ENCODE measurements at regions not wholly inside any gene's neighbourhood (a gene's known extent, or its start where the extent isn't known, plus 50 kb on each side); places are given as distances from the start of the nearest gene placed in this dataset.

GRCh38 chr12:92987362-92987761 lies 58.3 kb upstream of the EEA1 start:
- Histone ChIP-seq H3K9ac (ENCODE audit: low read length) (no peak overlapping the region), H3K27me3 (ENCODE audit: control insufficient read depth, insufficient read depth, low read length) (no peaks in the 10 kb centered on the region), H3K4me3 (ENCODE audit: low read length) (no peak overlapping the region), H3K36me3 (ENCODE audit: control insufficient read depth, insufficient read depth, low read length) (no peaks in the 10 kb centered on the region), H3K4me1 (ENCODE audit: control insufficient read depth, insufficient read depth, low read length) (no peaks in the 10 kb centered on the region), H3K27ac (ENCODE audit: low read depth, low read length) (no peak overlapping the region)

GRCh38 chr12:92987846-92988621 lies 58.9 kb upstream of the EEA1 start:
- H3K9ac ChIP-seq (ENCODE audit: low read length) = no peak overlapping the region
- H3K4me1 ChIP-seq (ENCODE audit: control insufficient read depth, insufficient read depth, low read length) = no peaks in the 10 kb centered on the region
- no peak overlapping the region for H3K4me3 ChIP-seq (ENCODE audit: low read length)
- no peaks in the 10 kb centered on the region for H3K27me3 ChIP-seq (ENCODE audit: control insufficient read depth, insufficient read depth, low read length)
- no peaks in the 10 kb centered on the region for H3K36me3 ChIP-seq (ENCODE audit: control insufficient read depth, insufficient read depth, low read length)
- no peak overlapping the region for H3K27ac ChIP-seq (ENCODE audit: low read depth, low read length)

GRCh38 chr12:92988622-92989130 lies 59.6 kb upstream of the EEA1 start:
- H3K4me1 ChIP-seq (ENCODE audit: control insufficient read depth, insufficient read depth, low read length) = no peaks in the 10 kb centered on the region
- H3K9ac ChIP-seq (ENCODE audit: low read length) = no peak overlapping the region

GRCh38 chr12:92989715-92990484 lies 60.8 kb upstream of the EEA1 start:
- Histone ChIP-seq H3K4me3 (ENCODE audit: low read length) (no peak overlapping the region), H3K4me1 (ENCODE audit: control insufficient read depth, insufficient read depth, low read length) (no peaks in the 10 kb centered on the region), H3K27me3 (ENCODE audit: control insufficient read depth, insufficient read depth, low read length) (no peaks in the 10 kb centered on the region), H3K36me3 (ENCODE audit: control insufficient read depth, insufficient read depth, low read length) (no peaks in the 10 kb centered on the region), H3K27ac (ENCODE audit: low read depth, low read length) (no peak overlapping the region), H3K9ac (ENCODE audit: low read length) (no peak overlapping the region)

More at GRCh38 chr12:92988622-92989130, 59.6 kb upstream of the EEA1 start:
- Histone ChIP-seq H3K27ac (ENCODE audit: low read depth, low read length) (no peak overlapping the region), H3K4me3 (ENCODE audit: low read length) (no peak overlapping the region), H3K36me3 (ENCODE audit: control insufficient read depth, insufficient read depth, low read length) (no peaks in the 10 kb centered on the region), H3K27me3 (ENCODE audit: control insufficient read depth, insufficient read depth, low read length) (no peaks in the 10 kb centered on the region)

- Histone ChIP-seq H3K4me3 (ENCODE audit: low read length) (no peak overlapping the region), H3K27me3 (ENCODE audit: control insufficient read depth, insufficient read depth, low read length) (no peaks in the 10 kb centered on the region), H3K4me1 (ENCODE audit: control insufficient read depth, insufficient read depth, low read length) (no peaks in the 10 kb centered on the region), H3K27ac (ENCODE audit: low read depth, low read length) (no peak overlapping the region), H3K9ac (ENCODE audit: low read length) (no peak overlapping the region), H3K36me3 (ENCODE audit: control insufficient read depth, insufficient read depth, low read length) (no peaks in the 10 kb centered on the region)
Measured at GRCh38 chr12:92991134-92991533, 62.0 kb upstream of the EEA1 start.

- no peaks in the 10 kb centered on the region for H3K4me1 ChIP-seq (ENCODE audit: control insufficient read depth, insufficient read depth, low read length)
- no peak overlapping the region for H3K4me3 ChIP-seq (ENCODE audit: low read length)
Measured at GRCh38 chr12:92992041-92992440, 62.9 kb upstream of the EEA1 start.

GRCh38 chr12:92993259-92993658 lies 64.2 kb upstream of the EEA1 start:
- H3K27ac ChIP-seq (ENCODE audit: low read depth, low read length) = no peak overlapping the region
- no peak overlapping the region for H3K4me3 ChIP-seq (ENCODE audit: low read length)
- no peaks in the 10 kb centered on the region for H3K36me3 ChIP-seq (ENCODE audit: control insufficient read depth, insufficient read depth, low read length)
- no peak overlapping the region for H3K9ac ChIP-seq (ENCODE audit: low read length)
- no peaks in the 10 kb centered on the region for H3K27me3 ChIP-seq (ENCODE audit: control insufficient read depth, insufficient read depth, low read length)
- no peaks in the 10 kb centered on the region for H3K4me1 ChIP-seq (ENCODE audit: control insufficient read depth, insufficient read depth, low read length)

More at GRCh38 chr12:92992041-92992440, 62.9 kb upstream of the EEA1 start:
- no peak overlapping the region for H3K9ac ChIP-seq (ENCODE audit: low read length)
- H3K27me3 ChIP-seq (ENCODE audit: control insufficient read depth, insufficient read depth, low read length) = no peaks in the 10 kb centered on the region
- no peak overlapping the region for H3K27ac ChIP-seq (ENCODE audit: low read depth, low read length)
- H3K36me3 ChIP-seq (ENCODE audit: control insufficient read depth, insufficient read depth, low read length) = no peaks in the 10 kb centered on the region

- Histone ChIP-seq H3K36me3 (ENCODE audit: control insufficient read depth, insufficient read depth, low read length) (no peaks in the 10 kb centered on the region), H3K4me1 (ENCODE audit: control insufficient read depth, insufficient read depth, low read length) (no peaks in the 10 kb centered on the region), H3K9ac (ENCODE audit: low read length) (no peak overlapping the region), H3K27me3 (ENCODE audit: control insufficient read depth, insufficient read depth, low read length) (no peaks in the 10 kb centered on the region), H3K4me3 (ENCODE audit: low read length) (no peak overlapping the region), H3K27ac (ENCODE audit: low read depth, low read length) (no peak overlapping the region)
Measured at GRCh38 chr12:92995258-92995903, 66.3 kb upstream of the EEA1 start.

- no peak overlapping the region for H3K27ac ChIP-seq (ENCODE audit: low read depth, low read length)
- H3K27me3 ChIP-seq (ENCODE audit: control insufficient read depth, insufficient read depth, low read length) = no peaks in the 10 kb centered on the region
- H3K4me3 ChIP-seq (ENCODE audit: low read length) = no peak overlapping the region
- no peak overlapping the region for H3K9ac ChIP-seq (ENCODE audit: low read length)
- H3K36me3 ChIP-seq (ENCODE audit: control insufficient read depth, insufficient read depth, low read length) = no peaks in the 10 kb centered on the region
- H3K4me1 ChIP-seq (ENCODE audit: control insufficient read depth, insufficient read depth, low read length) = no peaks in the 10 kb centered on the region
Measured at GRCh38 chr12:93000026-93000425, 70.9 kb upstream of the EEA1 start.

GRCh38 chr12:93001407-93001806 lies 72.3 kb upstream of the EEA1 start:
- H3K27me3 ChIP-seq (ENCODE audit: control insufficient read depth, insufficient read depth, low read length) = no peaks in the 10 kb centered on the region
- H3K9ac ChIP-seq (ENCODE audit: low read length) = no peak overlapping the region
- H3K27ac ChIP-seq (ENCODE audit: low read depth, low read length) = no peak overlapping the region
- H3K36me3 ChIP-seq (ENCODE audit: control insufficient read depth, insufficient read depth, low read length) = no peaks in the 10 kb centered on the region
- H3K4me3 ChIP-seq (ENCODE audit: low read length) = no peak overlapping the region
- H3K4me1 ChIP-seq (ENCODE audit: control insufficient read depth, insufficient read depth, low read length) = no peaks in the 10 kb centered on the region

- no peaks in the 10 kb centered on the region for H3K27me3 ChIP-seq (ENCODE audit: control insufficient read depth, insufficient read depth, low read length)
- H3K27ac ChIP-seq (ENCODE audit: low read depth, low read length) = no peak overlapping the region
- H3K4me1 ChIP-seq (ENCODE audit: control insufficient read depth, insufficient read depth, low read length) = no peaks in the 10 kb centered on the region
- no peaks in the 10 kb centered on the region for H3K36me3 ChIP-seq (ENCODE audit: control insufficient read depth, insufficient read depth, low read length)
- H3K4me3 ChIP-seq (ENCODE audit: low read length) = no peak overlapping the region
- no peak overlapping the region for H3K9ac ChIP-seq (ENCODE audit: low read length)
Measured at GRCh38 chr12:93002293-93003054, 73.4 kb upstream of the EEA1 start.

Data from rectal smooth muscle tissue (tissue), 1 donor.